ENCODE measurements at regions not wholly inside any gene's neighbourhood (a gene's known extent, or its start where the extent isn't known, plus 50 kb on each side); places are given as distances from the start of the nearest gene placed in this dataset.

DNA sequence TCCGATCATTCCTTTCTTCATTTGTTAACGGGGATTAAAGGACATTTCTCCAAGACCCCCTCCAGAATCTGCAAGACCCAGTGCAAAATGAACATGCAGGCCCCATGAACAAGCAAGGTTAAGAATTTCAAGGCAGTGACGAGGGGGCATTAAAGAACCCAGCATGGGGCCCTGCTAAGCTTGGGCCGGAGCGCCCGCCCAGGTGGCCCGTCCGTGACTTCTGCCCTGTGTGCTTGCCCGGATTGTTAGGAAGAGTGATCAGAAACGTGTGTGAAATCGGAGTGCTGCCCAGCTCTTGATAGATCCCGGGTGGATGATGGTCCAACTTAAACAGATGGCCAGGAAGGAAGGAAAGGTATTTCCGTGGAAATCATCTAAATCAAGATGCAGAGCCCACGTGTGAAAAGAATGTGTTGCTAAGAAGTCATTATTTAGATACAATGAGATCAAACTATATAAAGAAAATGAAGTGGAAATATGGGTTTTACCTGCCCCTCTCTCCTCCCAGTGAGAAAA, 213.6 kb downstream of the KLF6 start:
- no peak for ATAC-seq (ENCODE audit: low read depth)
- no peak overlapping the region for H3K56ac ChIP-seq (ENCODE audit: extremely low read depth, insufficient read depth, low read length)
- H2AFZ ChIP-seq (replicated peaks; ENCODE audit: low read length, poor library complexity): no peak overlapping the region
- no peaks in the 10 kb centered on the region for H3K79me1 ChIP-seq (ENCODE audit: low read depth in 1 of 2, low read length in 2 of 2)
- no peaks in the 10 kb centered on the region for H3K9me1 ChIP-seq (ENCODE audit: insufficient read depth, low read length)
- TF ChIP-seq MAFK (IDR thresholded peaks at IDR 0.05; ENCODE audit: low read depth, low read length) (no peak), RAD21 (IDR thresholded peaks at IDR 0.05; ENCODE audit: low read length) (no peak), CEBPB (IDR thresholded peaks at IDR 0.05; ENCODE audit: low read depth, low read length) (no peak), BHLHE40 (IDR thresholded peaks at IDR 0.05; ENCODE audit: low read depth, low read length) (no peak), SMC3 (IDR thresholded peaks at IDR 0.05; ENCODE audit: low read depth, low read length) (no peak), FOS (IDR thresholded peaks at IDR 0.05; ENCODE audit: low read depth, low read length) (no peak), RFX5 (IDR thresholded peaks at IDR 0.05; ENCODE audit: low read depth, low read length) (no peak), MXI1 (IDR thresholded peaks at IDR 0.05; ENCODE audit: borderline replicate concordance, low read depth, low read length) (no peak), NFE2L2 (IDR thresholded peaks at IDR 0.05; ENCODE audit: low read depth, low read length) (no peak), CHD1 (IDR thresholded peaks at IDR 0.05; ENCODE audit: low read depth, low read length) (no peak), MAZ (IDR thresholded peaks at IDR 0.05; ENCODE audit: borderline replicate concordance, low read depth, low read length) (no peak), POLR2A (IDR thresholded peaks at IDR 0.05; ENCODE audit: low read depth, low read length) (no peak), RCOR1 (IDR thresholded peaks at IDR 0.05; ENCODE audit: insufficient replicate concordance, low read length) (no peak)
- TF ChIP-seq, protein P1, sequence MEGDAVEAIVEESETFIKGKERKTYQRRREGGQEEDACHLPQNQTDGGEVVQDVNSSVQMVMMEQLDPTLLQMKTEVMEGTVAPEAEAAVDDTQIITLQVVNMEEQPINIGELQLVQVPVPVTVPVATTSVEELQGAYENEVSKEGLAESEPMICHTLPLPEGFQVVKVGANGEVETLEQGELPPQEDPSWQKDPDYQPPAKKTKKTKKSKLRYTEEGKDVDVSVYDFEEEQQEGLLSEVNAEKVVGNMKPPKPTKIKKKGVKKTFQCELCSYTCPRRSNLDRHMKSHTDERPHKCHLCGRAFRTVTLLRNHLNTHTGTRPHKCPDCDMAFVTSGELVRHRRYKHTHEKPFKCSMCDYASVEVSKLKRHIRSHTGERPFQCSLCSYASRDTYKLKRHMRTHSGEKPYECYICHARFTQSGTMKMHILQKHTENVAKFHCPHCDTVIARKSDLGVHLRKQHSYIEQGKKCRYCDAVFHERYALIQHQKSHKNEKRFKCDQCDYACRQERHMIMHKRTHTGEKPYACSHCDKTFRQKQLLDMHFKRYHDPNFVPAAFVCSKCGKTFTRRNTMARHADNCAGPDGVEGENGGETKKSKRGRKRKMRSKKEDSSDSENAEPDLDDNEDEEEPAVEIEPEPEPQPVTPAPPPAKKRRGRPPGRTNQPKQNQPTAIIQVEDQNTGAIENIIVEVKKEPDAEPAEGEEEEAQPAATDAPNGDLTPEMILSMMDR (conservative IDR thresholded peaks at IDR 0.05; ENCODE audit: low read depth, low read length): no peak
- POLR2A ChIA-PET (ENCODE audit: unreplicated experiment): no interaction called here
- H3K4ac ChIP-seq (ENCODE audit: low read depth, low read length): no peak overlapping the region
- peak overlapping the region; percentile 19 for H2AK9ac ChIP-seq (replicated peaks; ENCODE audit: low read depth, low read length, poor library complexity)
- H3K4me1 ChIP-seq (ENCODE audit: control insufficient read depth, insufficient read depth, low read length): peaks cover 5% of the 10 kb centered on the region
- no peak overlapping the region for H2BK5ac ChIP-seq (ENCODE audit: low read depth, low read length, poor library complexity, severe bottlenecking)
- no peak overlapping the region for H3K9ac ChIP-seq (ENCODE audit: low read depth, low read length)
- CTCF ChIA-PET: no interaction called here
- H4K91ac ChIP-seq (ENCODE audit: insufficient read depth, low read depth, low read length): no peak overlapping the region
- no peak overlapping the region for H3K4me3 ChIP-seq (ENCODE audit: insufficient read depth, low read depth, low read length)
- no peaks in the 10 kb centered on the region for H3K36me3 ChIP-seq (ENCODE audit: control insufficient read depth, insufficient read depth, low read length)
- H4K5ac ChIP-seq (ENCODE audit: low read depth, low read length): no peak overlapping the region
- no peak overlapping the region for H3K4me2 ChIP-seq (ENCODE audit: low read depth, low read length)
- H2BK120ac ChIP-seq (ENCODE audit: low read depth, low read length): no peak overlapping the region
- no peaks in the 10 kb centered on the region for H3K27me3 ChIP-seq (ENCODE audit: control insufficient read depth, insufficient read depth, low read length)
- dilution Hi-C loops (cut with HindIII; ENCODE audit: low sequenced_read_pairs, unreplicated experiment): no loop called here
- no peak for DNase-seq
- H3K14ac ChIP-seq (replicated peaks; ENCODE audit: low read depth, low read length): no peak overlapping the region
- no peak overlapping the region for H2AK5ac ChIP-seq (ENCODE audit: low read depth, low read length)
- WGBS, 2 experiments (ENCODE audit: extremely low coverage in 2 of 2, insufficient read length in 1 of 2): 100% methylated on average over 6 of the region's 14 CpGs; no CpG with 5 or more reads in 1 of the 2 experiments
- intact Hi-C loops (cut with micrococcal nuclease): no loop called here
- H3K27ac ChIP-seq (ENCODE audit: insufficient read depth, low read length): no peak overlapping the region
- H2BK20ac ChIP-seq (ENCODE audit: low read depth, low read length): no peak overlapping the region
- H4K20me1 ChIP-seq (ENCODE audit: insufficient read depth, low read length): no peaks in the 10 kb centered on the region
- H3K18ac ChIP-seq (ENCODE audit: low read depth, low read length): no peak overlapping the region
- H3K23ac ChIP-seq (ENCODE audit: low read depth, low read length): no peak overlapping the region
- no peaks in the 10 kb centered on the region for H3K9me3 ChIP-seq (ENCODE audit: control insufficient read depth, insufficient read depth, low read length)
- H4K8ac ChIP-seq (ENCODE audit: low read depth in 2 of 2, low read length in 2 of 2): no peak overlapping the region
- no peak overlapping the region for H2BK15ac ChIP-seq (ENCODE audit: low read depth, low read length)
- in situ Hi-C loops (cut with MboI; ENCODE audit: low sequenced_read_pairs): no loop called here
- no TSS peak for BruUV-seq (replicated peaks)
